HG03280 (cell line): ENCODE measurements at regions not wholly inside any gene's neighbourhood (a gene's known extent, or its start where the extent isn't known, plus 50 kb on each side); places are given as distances from the start of the nearest gene placed in this dataset.

Source experiments
- ATAC-seq: cut with Tn5 transposase; IDR thresholded peaks from one replicate; pipeline ENCODE4 v1.9.1; 2021; ENCODE audit warnings: mild to moderate bottlenecking, moderate library complexity; ENCODE audit not compliant: unreplicated experiment

DNA sequence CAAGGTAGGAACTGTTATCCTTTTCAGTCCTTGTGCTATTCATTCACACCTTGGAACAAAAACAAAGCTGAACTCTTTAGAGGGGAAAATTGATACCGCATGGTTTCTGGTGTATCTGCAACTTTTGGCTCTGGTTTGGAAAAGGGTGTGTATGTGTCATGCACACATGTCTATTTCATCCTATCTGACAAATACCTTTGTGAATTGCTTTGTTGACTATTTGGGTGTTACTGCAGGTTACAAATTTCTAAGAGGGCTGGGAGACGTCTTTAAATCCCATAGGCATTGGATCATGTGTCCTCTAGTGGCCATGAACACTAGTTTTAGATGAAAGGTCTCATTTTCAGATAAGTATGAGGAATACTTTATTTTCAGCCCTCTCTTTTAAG is 59.9 kb upstream of the IFNG-AS1 start:
- no peak for ATAC-seq

DNA sequence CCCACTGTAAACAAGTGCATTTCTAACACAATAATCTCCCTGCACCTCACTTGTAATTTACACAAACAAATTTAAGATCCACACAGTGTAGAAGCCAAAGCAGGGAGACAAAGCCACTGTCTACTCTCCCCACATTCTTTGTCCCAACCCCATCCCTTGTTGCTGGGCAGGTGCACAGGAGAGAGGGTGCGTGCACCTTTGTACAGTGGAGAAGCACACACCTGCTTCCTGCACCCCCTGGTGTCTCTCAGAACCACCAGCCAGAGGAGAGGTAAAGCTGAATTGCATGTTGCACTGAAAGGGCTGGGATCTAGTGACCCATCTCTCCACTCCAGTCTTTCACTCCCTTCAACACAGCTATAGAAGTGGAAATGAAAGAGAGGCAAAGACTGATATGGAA is 51.4 kb upstream of the IFNG-AS1 start:
- ATAC-seq: no peak
